Cerebellar cortex (tissue), 1 donor: ENCODE measurements at regions not wholly inside any gene's neighbourhood (a gene's known extent, or its start where the extent isn't known, plus 50 kb on each side); places are given as distances from the start of the nearest gene placed in this dataset.
"Not testable (repeated sequence)": the region's sequence is repeated elsewhere in the genome, so short reads cannot be mapped to it uniquely, and the experiment has no call there.

Source experiments
- DNase-seq: peaks from one replicate; pipeline ENCODE4 v3.0.0-alpha.2; 2015; ENCODE audit warnings: low spot score

GRCh38 chr9:95581900-95582299, 65.1 kb upstream of the PTCH1 start:
- no peak for DNase-seq

GRCh38 chr9:95580812-95581761, 64.3 kb upstream of the PTCH1 start:
- DNase-seq = no peak

- no peak for DNase-seq
These were observed 58.2 kb upstream of the PTCH1 start for GRCh38 chr9:95574866-95575553.

- no peak for DNase-seq
These were observed 57.4 kb upstream of the PTCH1 start for GRCh38 chr9:95574176-95574575.

- no peak for DNase-seq
These were observed 56.7 kb upstream of the PTCH1 start for GRCh38 chr9:95573463-95573862.

GRCh38 chr9:95572381-95573151, 55.8 kb upstream of the PTCH1 start:
- peak; percentile 29 for DNase-seq

GRCh38 chr9:95570646-95571045, 53.9 kb upstream of the PTCH1 start:
- peak; percentile 63 for DNase-seq

GRCh38 chr9:95570150-95570549, 53.4 kb upstream of the PTCH1 start:
- DNase-seq = no peak

- DNase-seq = not testable (repeated sequence)
These were observed 52.0 kb upstream of the PTCH1 start for GRCh38 chr9:95568735-95569134.
